ENCODE measurements at regions not wholly inside any gene's neighbourhood (a gene's known extent, or its start where the extent isn't known, plus 50 kb on each side); places are given as distances from the start of the nearest gene placed in this dataset.
A peak's percentile ranks its signal among the peaks of the same experiment; 100 is the strongest.
"Not testable (repeated sequence)": the region's sequence is repeated elsewhere in the genome, so short reads cannot be mapped to it uniquely, and the experiment has no call there.

DNA sequence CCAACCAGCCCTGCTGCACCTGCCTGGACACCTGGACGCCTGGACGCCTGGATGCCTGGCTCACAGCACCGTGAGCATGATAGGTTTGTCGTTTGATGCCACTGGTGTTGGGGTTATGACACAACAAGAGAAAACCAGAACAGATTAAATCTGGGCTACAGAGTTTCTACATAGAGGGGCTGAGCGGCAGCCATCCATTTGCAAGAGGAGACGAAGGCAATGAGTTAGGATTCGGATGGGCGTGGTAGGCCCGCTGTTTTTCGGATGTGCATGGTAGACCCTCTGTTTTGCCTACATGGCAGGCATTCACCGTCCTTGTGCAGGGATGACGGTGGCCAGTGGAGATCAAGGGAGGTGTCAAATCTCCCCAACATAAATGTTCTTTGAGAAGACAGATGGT lies 121.5 kb upstream of the RNF32 start:
- Mint-ChIP-seq H3K4me3 (no peak overlapping the region), H3K36me3 (ENCODE audit: low read depth) (no peaks in the 10 kb centered on the region), H3K27ac (no peak overlapping the region), H3K4me1 (no peaks in the 10 kb centered on the region), H3K27me3 (no peaks in the 10 kb centered on the region)
- DNase-seq (no peak), ATAC-seq (no peak)
- H3K9me3 ChIP-seq (ENCODE audit: control insufficient read depth, low read length, poor library complexity, severe bottlenecking) = no peaks in the 10 kb centered on the region

DNA sequence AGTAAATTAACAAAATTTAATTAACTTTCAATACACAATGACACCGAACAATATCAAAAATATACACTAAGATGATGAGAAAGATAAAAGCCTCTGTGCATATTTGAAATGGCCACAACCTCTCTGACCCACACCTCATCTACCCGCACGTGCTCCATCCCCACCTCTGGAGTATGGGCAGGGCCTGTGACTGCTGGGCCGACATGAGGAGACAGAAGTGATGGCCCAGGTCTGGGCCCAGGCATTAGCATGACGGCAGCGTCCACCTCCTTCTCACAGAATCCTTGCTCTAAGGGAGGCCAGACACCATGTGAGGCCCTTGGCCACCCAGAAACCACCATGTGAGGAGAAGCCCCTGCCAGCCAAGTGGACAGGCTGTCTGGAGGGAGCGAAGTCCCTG lies 122.1 kb upstream of the RNF32 start:
- Mint-ChIP-seq H3K4me3 (no peak overlapping the region), H3K36me3 (ENCODE audit: low read depth) (no peaks in the 10 kb centered on the region), H3K27me3 (no peaks in the 10 kb centered on the region), H3K4me1 (no peaks in the 10 kb centered on the region), H3K27ac (no peak overlapping the region)
- H3K9me3 ChIP-seq (ENCODE audit: control insufficient read depth, low read length, poor library complexity, severe bottlenecking) = no peaks in the 10 kb centered on the region
- ATAC-seq = no peak
- DNase-seq = no peak

DNA sequence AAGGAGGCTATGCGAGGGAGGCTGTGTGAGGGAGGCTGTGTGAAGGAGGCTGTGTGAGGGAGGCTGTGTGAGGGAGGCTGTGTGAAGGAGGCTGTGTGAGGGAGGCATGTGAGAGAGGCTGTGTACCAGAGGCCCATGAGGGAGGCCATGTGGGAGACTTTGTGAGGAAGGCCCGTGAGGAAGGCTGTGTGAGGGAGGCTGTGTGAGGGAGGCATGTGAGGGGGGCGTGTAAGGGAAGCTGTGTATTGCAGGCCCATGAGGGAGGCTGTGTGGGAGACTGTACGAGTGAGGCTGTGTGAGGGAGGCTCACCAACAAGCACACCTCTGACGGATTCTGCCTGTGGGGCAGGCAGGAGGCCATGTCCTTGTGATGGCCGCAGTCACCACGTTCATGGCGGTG lies 122.7 kb upstream of the RNF32 start:
- H3K36me3 Mint-ChIP-seq (ENCODE audit: low read depth); H3K4me3 Mint-ChIP-seq; DNase-seq; H3K9me3 ChIP-seq (ENCODE audit: control insufficient read depth, low read length, poor library complexity, severe bottlenecking); H3K27ac Mint-ChIP-seq; H3K4me1 Mint-ChIP-seq; H3K27me3 Mint-ChIP-seq; ATAC-seq: not testable (repeated sequence)

DNA sequence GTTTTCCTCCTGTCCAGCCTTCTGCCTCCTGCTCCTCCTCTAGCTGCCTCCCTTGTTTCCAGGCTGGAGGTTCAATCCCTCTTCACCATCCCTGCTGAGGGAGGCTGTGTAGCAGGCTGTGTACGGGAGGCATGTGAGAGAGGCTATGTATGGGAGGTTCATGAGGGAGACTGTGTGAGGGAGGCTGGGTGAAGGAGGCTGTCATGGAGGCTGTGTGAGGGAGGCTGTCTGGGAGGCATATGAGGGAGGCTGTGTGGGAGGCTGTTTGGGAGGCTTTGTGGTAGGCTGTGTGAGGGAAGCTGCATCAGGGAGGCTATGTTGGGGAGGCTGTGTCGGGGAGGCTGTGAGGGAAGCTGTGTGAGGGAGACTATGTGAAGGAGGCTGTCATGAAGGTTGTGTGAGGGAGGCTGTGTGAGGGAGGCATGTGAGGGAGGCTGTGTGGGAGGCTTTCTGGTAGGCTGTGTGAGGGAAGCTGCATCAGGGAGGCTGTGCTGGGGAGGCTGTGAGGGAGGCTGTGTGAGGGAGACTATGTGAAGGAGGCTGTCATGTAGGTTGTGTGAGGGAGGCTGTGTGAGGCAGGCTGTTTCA lies 123.7 kb upstream of the RNF32 start:
- H3K9me3 ChIP-seq (ENCODE audit: control insufficient read depth, low read length, poor library complexity, severe bottlenecking) = no peaks in the 10 kb centered on the region
- H3K27me3 Mint-ChIP-seq = no peaks in the 10 kb centered on the region

DNA sequence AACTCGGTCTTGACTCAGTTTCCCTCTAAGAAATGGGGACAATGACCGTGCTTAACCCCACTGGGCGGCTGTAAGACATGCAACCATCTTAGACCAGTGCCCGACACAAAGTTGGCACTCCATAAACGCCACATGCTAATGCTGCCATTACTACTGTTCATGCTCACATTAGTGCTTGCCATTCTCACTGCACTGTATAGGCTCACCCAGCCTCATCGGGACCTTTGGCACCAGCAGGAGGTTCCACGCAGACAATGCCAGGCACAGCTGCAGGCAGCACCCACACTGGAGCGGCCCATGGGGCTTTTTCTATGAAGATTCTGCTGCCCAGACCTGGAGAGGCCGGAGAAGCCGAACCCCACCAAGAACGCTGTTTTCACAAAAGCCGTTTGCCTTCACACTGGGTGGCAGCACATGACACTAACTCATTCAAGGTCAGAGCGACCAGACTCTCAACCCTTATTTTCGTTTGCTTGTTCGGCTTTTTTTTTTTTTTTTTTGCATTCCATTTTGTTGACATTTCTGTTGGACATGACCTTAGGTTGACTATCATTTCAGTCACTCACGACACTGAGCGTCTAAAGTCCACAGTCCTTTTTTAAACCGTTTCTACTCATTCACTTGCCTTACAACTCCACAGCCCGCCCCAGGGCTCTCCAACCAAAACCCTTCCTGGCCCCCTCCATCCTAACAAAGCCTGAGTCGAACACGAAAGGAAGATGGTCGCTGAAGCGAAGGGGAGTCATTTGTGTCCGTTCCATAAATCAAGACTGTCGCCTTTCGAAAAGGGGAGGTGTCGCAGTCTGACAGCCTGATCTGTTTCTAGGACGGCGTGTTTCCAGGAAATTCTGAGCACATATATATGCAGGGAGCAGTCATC lies 124.4 kb upstream of the RNF32 start:
- H3K9me3 ChIP-seq (ENCODE audit: control insufficient read depth, low read length, poor library complexity, severe bottlenecking) = no peaks in the 10 kb centered on the region
- Mint-ChIP-seq H3K27me3 (no peaks in the 10 kb centered on the region), H3K36me3 (ENCODE audit: low read depth) (no peaks in the 10 kb centered on the region), H3K4me1 (no peaks in the 10 kb centered on the region), H3K4me3 (no peak overlapping the region), H3K27ac (no peak overlapping the region)
- no peak for DNase-seq
- no peak for ATAC-seq

More for the DNA sequence above, 123.7 kb upstream of the RNF32 start:
- no peaks in the 10 kb centered on the region for H3K36me3 Mint-ChIP-seq (ENCODE audit: low read depth)
- no peak overlapping the region for H3K27ac Mint-ChIP-seq
- peak overlapping the region; percentile 1 for H3K4me3 Mint-ChIP-seq
- no peaks in the 10 kb centered on the region for H3K4me1 Mint-ChIP-seq
- no peak for ATAC-seq
- no peak for DNase-seq

DNA sequence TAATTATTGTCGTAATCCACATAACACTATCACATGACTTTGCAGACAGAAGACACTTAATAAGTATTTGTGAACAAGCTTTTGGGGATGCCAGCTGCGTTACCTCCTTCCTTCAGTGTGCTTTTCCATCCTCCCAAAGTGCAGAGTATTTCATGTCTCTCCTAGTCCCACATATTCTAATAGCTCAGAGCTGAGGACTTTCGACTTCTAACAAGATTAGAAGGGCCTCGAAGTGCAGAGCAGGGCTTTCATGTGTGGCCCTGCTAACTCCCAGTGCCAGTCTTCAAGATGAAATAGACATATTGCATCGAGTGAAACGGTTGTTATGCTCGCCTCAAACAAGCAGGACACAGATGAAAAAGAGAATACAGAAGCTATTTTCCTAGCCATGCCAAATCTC lies 125.7 kb upstream of the RNF32 start:
- no peaks in the 10 kb centered on the region for H3K36me3 Mint-ChIP-seq (ENCODE audit: low read depth)
- no peak overlapping the region for H3K4me3 Mint-ChIP-seq
- no peaks in the 10 kb centered on the region for H3K9me3 ChIP-seq (ENCODE audit: control insufficient read depth, low read length, poor library complexity, severe bottlenecking)
- no peaks in the 10 kb centered on the region for H3K27me3 Mint-ChIP-seq
- no peak for DNase-seq
- H3K27ac Mint-ChIP-seq = no peak overlapping the region
- no peak for ATAC-seq
- H3K4me1 Mint-ChIP-seq = no peaks in the 10 kb centered on the region

DNA sequence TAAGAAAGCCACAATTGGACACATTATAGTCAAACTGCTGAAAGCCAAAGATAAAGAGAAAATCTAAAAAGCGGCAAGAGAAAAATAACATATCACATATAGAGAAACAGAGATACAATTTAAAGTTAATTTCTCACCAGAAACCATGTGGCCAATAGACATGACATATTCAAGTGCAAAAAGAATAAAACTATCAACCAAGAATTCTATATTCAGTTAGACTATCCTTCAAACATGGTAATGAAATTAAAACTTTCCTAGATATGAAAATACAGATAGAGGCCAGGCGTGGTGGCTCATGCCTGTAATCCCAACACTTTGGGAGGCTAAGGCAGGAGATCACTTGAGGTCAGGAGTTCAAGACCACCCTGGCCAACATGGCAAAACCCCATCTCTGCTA lies 129.1 kb upstream of the RNF32 start:
- no peaks in the 10 kb centered on the region for H3K36me3 Mint-ChIP-seq (ENCODE audit: low read depth)
- ATAC-seq (no peak), DNase-seq (no peak)
- no peak overlapping the region for H3K4me3 Mint-ChIP-seq
- peaks cover 3% of the 10 kb centered on the region for H3K9me3 ChIP-seq (ENCODE audit: control insufficient read depth, low read length, poor library complexity, severe bottlenecking)
- no peak overlapping the region for H3K27ac Mint-ChIP-seq
- no peaks in the 10 kb centered on the region for H3K27me3 Mint-ChIP-seq
- no peaks in the 10 kb centered on the region for H3K4me1 Mint-ChIP-seq

DNA sequence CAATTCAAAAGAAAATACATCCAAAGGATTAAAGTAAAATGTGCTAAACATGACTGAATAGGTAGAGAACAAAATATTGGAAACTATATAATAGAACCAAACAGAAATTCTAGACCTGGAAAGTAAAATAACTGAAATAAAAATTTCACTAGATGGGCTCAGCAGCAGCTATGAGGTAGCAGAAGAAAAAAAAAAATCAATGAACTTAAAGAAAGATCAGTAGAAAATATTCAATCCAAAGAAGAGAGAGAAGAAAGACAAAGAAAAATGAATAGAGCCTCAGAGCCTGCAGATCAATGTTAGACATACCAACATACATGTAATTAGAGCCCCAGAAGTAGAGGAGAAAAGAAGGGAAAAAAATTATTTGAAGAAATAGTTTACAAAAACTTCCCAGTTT lies 129.6 kb upstream of the RNF32 start:
- peaks cover 3% of the 10 kb centered on the region for H3K9me3 ChIP-seq (ENCODE audit: control insufficient read depth, low read length, poor library complexity, severe bottlenecking)
- no peaks in the 10 kb centered on the region for H3K4me1 Mint-ChIP-seq
- no peaks in the 10 kb centered on the region for H3K27me3 Mint-ChIP-seq
- DNase-seq (no peak), ATAC-seq (no peak)
- H3K27ac Mint-ChIP-seq = no peak overlapping the region
- no peaks in the 10 kb centered on the region for H3K36me3 Mint-ChIP-seq (ENCODE audit: low read depth)
- H3K4me3 Mint-ChIP-seq = no peak overlapping the region

DNA sequence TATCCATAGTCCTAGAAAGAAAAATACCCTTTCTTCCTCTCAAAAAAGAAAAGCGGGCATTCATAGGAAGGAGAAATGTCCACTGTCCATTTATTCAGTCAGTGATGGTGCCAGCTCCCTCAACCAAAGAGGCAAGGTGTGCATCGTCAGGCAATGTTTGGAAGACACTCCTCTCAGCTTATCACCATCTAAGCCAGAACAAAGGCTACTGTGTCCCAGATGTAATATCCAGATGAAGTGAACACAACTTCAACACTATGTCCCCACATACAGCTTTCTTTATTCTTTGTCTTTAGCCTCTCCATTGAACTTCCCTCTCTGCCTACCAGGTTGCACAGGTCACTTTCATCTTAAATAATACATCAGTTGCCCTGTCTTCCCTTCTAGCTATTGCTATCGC lies 131.4 kb upstream of the RNF32 start:
- DNase-seq = no peak
- Mint-ChIP-seq H3K27ac (no peak overlapping the region), H3K4me3 (no peak overlapping the region), H3K4me1 (no peaks in the 10 kb centered on the region), H3K27me3 (peaks cover 7% of the 10 kb centered on the region), H3K36me3 (ENCODE audit: low read depth) (no peaks in the 10 kb centered on the region)
- ATAC-seq = no peak
- H3K9me3 ChIP-seq (ENCODE audit: control insufficient read depth, low read length, poor library complexity, severe bottlenecking) = peaks cover 3% of the 10 kb centered on the region

DNA sequence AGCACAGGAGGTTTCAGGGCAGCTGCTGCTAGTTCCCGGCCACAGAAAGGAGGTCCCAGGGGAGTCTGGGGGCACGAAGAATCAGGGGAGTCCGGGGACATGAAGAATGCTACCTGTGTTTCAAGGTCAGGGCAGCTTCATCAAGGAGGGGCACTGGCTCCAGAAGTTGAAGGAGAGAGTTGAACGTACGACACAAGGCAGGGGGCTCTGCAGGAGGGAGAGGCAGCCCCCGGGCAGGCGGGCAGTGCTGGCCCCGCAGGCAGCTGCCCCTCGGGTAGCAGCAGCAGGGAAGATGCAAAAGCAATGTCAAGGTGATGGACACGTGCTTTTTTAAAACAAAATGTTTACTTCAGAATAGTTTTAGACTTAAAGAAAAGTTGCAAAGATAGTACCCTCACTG lies 134.7 kb upstream of the RNF32 start:
- no peak overlapping the region for H3K4me3 Mint-ChIP-seq
- H3K36me3 Mint-ChIP-seq (ENCODE audit: low read depth) = no peaks in the 10 kb centered on the region

DNA sequence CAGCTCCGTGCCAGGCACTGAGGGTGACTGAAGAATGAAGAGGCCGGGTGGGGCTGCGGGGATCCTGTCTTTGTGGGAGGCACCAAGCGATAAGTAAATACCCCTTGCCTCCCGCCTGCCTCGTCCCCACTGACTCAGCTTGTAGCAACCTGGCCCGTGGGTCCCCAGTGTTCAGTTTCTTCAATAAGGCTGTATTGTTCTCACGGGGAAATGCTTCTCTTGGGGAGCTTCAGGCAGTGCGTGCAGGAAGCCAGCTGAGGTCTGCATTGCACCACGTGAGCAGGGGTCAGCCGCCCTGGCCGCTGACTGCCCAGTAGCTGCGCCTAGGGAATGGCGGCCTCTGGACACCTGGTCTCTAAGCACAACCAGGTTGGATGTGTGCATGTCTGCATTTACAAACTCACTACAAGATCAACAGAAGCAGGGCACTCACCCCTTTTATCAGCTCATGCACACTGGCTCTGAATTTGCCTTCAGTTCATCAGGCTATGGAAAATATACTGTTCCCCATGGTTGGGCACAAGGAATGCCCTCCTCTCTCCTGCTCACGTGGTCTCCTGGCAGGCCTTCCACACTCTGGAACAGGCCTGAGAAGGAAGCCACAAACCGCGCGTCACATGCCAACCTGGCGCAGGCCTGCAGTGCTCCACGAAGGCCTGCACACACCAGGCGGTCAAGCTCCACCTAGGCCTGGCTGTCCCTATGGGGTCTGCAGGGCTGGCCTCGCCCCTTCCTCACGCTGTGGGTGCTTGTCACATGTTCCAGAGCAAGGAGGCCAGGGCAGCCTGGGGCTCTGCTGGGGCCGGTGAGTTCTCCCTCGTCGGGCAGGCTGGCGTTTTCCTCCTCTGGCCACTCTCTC lies 135.7 kb upstream of the RNF32 start:
- no peaks in the 10 kb centered on the region for H3K36me3 Mint-ChIP-seq (ENCODE audit: low read depth)
- no peak overlapping the region for H3K27ac Mint-ChIP-seq
- peaks cover 3% of the 10 kb centered on the region for H3K9me3 ChIP-seq (ENCODE audit: control insufficient read depth, low read length, poor library complexity, severe bottlenecking)
- peaks cover 7% of the 10 kb centered on the region for H3K27me3 Mint-ChIP-seq
- no peaks in the 10 kb centered on the region for H3K4me1 Mint-ChIP-seq
- H3K4me3 Mint-ChIP-seq = no peak overlapping the region
- no peak for DNase-seq
- no peak for ATAC-seq

More for the DNA sequence above, 134.7 kb upstream of the RNF32 start:
- ATAC-seq (no peak), DNase-seq (no peak)
- peaks cover 3% of the 10 kb centered on the region for H3K9me3 ChIP-seq (ENCODE audit: control insufficient read depth, low read length, poor library complexity, severe bottlenecking)
- Mint-ChIP-seq H3K27me3 (peaks cover 7% of the 10 kb centered on the region), H3K27ac (no peak overlapping the region), H3K4me1 (no peaks in the 10 kb centered on the region)

DNA sequence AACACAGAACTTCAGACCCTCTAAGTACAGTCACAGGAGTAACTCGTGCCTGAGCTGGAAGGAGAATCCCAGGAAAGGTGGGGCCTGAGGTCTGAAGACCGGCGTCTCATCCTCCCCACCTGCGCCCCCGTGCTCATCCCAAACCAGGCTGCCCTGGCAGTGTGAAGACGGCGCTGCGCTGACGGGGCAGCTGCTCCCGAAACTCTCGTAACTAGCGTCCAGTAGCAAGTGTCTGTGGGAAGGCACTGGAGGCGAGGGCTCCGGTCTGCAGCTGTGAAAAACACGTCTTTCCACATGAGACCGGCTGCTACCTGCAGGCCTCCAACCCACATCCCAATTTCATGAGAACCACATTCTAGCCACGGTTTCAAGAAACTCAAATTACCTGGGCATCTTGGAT lies 136.6 kb upstream of the RNF32 start:
- no peaks in the 10 kb centered on the region for H3K36me3 Mint-ChIP-seq (ENCODE audit: low read depth)

DNA sequence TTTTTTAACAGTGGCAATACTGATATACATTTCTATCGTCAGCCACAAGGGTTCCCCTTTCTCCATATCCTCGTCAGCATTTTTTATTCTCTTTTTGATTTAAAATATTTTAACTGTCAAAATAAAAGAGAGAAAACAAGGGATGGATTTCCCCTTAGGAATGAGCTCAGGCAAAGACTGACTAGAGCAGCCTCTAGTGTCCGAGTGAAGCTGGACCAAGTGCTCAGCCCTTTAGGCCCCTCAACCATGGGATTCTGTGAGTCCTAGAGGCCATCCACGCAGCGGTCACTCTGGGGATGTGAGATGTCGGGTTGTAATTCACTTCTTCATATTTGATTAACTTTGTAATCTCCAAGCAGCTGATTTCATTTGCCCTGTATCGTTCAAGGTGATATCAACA lies 137.4 kb upstream of the RNF32 start:
- no peak for DNase-seq

More for the DNA sequence above, 136.6 kb upstream of the RNF32 start:
- no peak overlapping the region for H3K4me3 Mint-ChIP-seq
- H3K9me3 ChIP-seq (ENCODE audit: control insufficient read depth, low read length, poor library complexity, severe bottlenecking) = peaks cover 3% of the 10 kb centered on the region
- H3K27ac Mint-ChIP-seq = no peak overlapping the region
- DNase-seq (no peak), ATAC-seq (no peak)
- no peaks in the 10 kb centered on the region for H3K4me1 Mint-ChIP-seq
- peaks cover 7% of the 10 kb centered on the region for H3K27me3 Mint-ChIP-seq

More for the DNA sequence above, 137.4 kb upstream of the RNF32 start:
- peaks cover 3% of the 10 kb centered on the region for H3K9me3 ChIP-seq (ENCODE audit: control insufficient read depth, low read length, poor library complexity, severe bottlenecking)
- no peak overlapping the region for H3K4me3 Mint-ChIP-seq
- H3K36me3 Mint-ChIP-seq (ENCODE audit: low read depth) = no peaks in the 10 kb centered on the region
- H3K27me3 Mint-ChIP-seq = peaks cover 7% of the 10 kb centered on the region
- no peak for ATAC-seq
- H3K27ac Mint-ChIP-seq = no peak overlapping the region
- no peaks in the 10 kb centered on the region for H3K4me1 Mint-ChIP-seq
